Hepatocyte (in vitro differentiated cells): ENCODE measurements at regions not wholly inside any gene's neighbourhood (a gene's known extent, or its start where the extent isn't known, plus 50 kb on each side); places are given as distances from the start of the nearest gene placed in this dataset.

Experiments
- CTCF ChIP-seq: fragments of 200-600 bp; sonication (generic); IDR thresholded peaks from 2 replicates; pipeline ENCODE4 v1.5.1; 2016; ENCODE audit warnings: antibody characterized with exemption, mild to moderate bottlenecking; ENCODE audit not compliant: poor library complexity
- EZH2 ChIP-seq: fragments of 200-600 bp; sonication (generic); IDR thresholded peaks from 2 replicates; pipeline ENCODE4 v1.6.1; 2016; ENCODE audit warnings: antibody characterized with exemption, mild to moderate bottlenecking, borderline replicate concordance
- EZH2phosphoT487 ChIP-seq: fragments of 200-600 bp; sonication (generic); IDR thresholded peaks from one replicate; pipeline ENCODE4 v1.6.1; 2018; ENCODE audit warnings: antibody characterized with exemption, mild to moderate bottlenecking, low read depth, moderate library complexity; ENCODE audit not compliant: unreplicated experiment, severe bottlenecking

DNA sequence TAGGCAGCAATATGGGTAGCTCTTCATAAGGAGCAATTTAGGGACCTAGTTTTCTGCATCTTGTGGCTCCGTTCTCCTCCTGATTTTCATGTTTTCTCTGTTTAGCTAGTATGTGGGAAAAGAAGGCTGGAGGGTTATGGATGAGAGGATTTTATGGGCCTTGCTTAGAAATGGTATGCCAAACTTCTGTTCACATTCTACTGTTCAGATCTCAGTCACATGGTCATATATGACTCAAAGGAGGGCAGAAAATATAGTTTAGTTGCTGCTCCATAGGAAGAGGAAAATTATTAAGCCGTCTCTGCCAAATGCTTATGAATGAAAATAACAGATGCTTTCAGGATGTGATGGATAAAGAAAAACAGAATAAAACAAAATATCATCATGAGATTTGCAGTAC, 361.8 kb upstream of the CWC22 start:
- TF ChIP-seq CTCF = no peak
- no peak for TF ChIP-seq EZH2
- TF ChIP-seq EZH2phosphoT487 = no peak
